ENCODE measurements at regions not wholly inside any gene's neighbourhood (a gene's known extent, or its start where the extent isn't known, plus 50 kb on each side); places are given as distances from the start of the nearest gene placed in this dataset.

DNA sequence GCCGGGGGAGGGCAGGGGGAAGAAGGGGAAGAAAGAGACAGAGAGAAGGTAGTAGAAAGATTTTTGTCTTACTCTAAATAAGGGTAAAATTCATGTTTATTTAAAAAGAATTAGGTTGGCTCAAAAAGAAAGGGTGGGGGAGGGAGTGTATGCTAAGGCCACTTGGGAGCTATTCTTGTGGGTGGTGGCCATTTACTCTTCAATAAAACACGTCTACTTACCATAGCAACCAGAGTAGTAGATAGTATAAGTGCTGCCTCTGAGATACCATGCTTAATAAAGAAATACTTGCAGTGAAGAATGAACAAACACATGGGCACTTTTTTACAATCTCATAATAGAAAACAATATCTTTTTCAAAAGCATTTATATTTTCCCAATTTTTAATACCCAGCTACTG is 538.1 kb upstream of the PTBP2 start:
- Histone ChIP-seq H3K4me1 (ENCODE audit: control insufficient read depth in 1 of 2, insufficient read depth in 2 of 2, low read depth in 1 of 2, low read length in 1 of 2) (no peaks in the 10 kb centered on the region), H3K9ac (no peak overlapping the region), H3K79me2 (ENCODE audit: insufficient read depth) (no peaks in the 10 kb centered on the region), H3K9me3 (no peaks in the 10 kb centered on the region), H3K4me3 (ENCODE audit: low read depth in 2 of 2, low read length in 1 of 2) (no peak overlapping the region), H3K27ac (ENCODE audit: low read depth in 2 of 2, low read length in 1 of 2) (no peak overlapping the region), H2AFZ (ENCODE audit: low read depth) (no peak overlapping the region), H4K20me1 (ENCODE audit: insufficient read depth) (no peaks in the 10 kb centered on the region), H3K36me3 (replicated peaks in 1 of 2; ENCODE audit: control insufficient read depth in 1 of 2, insufficient read depth in 2 of 2, low read length in 1 of 2) (no peaks in the 10 kb centered on the region), H3F3A (replicated peaks; ENCODE audit: insufficient read depth) (no peaks in the 10 kb centered on the region), H3K9me2 (no peaks in the 10 kb centered on the region), H3K4me2 (no peak overlapping the region), H3K27me3 (ENCODE audit: insufficient read depth) (no peaks in the 10 kb centered on the region)
- TF ChIP-seq, protein P1, sequence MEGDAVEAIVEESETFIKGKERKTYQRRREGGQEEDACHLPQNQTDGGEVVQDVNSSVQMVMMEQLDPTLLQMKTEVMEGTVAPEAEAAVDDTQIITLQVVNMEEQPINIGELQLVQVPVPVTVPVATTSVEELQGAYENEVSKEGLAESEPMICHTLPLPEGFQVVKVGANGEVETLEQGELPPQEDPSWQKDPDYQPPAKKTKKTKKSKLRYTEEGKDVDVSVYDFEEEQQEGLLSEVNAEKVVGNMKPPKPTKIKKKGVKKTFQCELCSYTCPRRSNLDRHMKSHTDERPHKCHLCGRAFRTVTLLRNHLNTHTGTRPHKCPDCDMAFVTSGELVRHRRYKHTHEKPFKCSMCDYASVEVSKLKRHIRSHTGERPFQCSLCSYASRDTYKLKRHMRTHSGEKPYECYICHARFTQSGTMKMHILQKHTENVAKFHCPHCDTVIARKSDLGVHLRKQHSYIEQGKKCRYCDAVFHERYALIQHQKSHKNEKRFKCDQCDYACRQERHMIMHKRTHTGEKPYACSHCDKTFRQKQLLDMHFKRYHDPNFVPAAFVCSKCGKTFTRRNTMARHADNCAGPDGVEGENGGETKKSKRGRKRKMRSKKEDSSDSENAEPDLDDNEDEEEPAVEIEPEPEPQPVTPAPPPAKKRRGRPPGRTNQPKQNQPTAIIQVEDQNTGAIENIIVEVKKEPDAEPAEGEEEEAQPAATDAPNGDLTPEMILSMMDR (IDR thresholded peaks at IDR 0.05), result no peak
- TF ChIP-seq EZH2phosphoT487 (IDR thresholded peaks at IDR 0.05; ENCODE audit: borderline replicate concordance, low read depth), result no peak
- no peak for TF ChIP-seq MXI1 (IDR thresholded peaks at IDR 0.05; ENCODE audit: low read depth, low read length)
- no peak for TF ChIP-seq RAD21 (IDR thresholded peaks at IDR 0.05; ENCODE audit: low read length)
- TF ChIP-seq, protein P2, sequence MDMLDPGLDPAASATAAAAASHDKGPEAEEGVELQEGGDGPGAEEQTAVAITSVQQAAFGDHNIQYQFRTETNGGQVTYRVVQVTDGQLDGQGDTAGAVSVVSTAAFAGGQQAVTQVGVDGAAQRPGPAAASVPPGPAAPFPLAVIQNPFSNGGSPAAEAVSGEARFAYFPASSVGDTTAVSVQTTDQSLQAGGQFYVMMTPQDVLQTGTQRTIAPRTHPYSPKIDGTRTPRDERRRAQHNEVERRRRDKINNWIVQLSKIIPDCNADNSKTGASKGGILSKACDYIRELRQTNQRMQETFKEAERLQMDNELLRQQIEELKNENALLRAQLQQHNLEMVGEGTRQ (IDR thresholded peaks at IDR 0.05; ENCODE audit: borderline replicate concordance, low read depth, low read length), result no peak
- TF ChIP-seq, protein P3, sequence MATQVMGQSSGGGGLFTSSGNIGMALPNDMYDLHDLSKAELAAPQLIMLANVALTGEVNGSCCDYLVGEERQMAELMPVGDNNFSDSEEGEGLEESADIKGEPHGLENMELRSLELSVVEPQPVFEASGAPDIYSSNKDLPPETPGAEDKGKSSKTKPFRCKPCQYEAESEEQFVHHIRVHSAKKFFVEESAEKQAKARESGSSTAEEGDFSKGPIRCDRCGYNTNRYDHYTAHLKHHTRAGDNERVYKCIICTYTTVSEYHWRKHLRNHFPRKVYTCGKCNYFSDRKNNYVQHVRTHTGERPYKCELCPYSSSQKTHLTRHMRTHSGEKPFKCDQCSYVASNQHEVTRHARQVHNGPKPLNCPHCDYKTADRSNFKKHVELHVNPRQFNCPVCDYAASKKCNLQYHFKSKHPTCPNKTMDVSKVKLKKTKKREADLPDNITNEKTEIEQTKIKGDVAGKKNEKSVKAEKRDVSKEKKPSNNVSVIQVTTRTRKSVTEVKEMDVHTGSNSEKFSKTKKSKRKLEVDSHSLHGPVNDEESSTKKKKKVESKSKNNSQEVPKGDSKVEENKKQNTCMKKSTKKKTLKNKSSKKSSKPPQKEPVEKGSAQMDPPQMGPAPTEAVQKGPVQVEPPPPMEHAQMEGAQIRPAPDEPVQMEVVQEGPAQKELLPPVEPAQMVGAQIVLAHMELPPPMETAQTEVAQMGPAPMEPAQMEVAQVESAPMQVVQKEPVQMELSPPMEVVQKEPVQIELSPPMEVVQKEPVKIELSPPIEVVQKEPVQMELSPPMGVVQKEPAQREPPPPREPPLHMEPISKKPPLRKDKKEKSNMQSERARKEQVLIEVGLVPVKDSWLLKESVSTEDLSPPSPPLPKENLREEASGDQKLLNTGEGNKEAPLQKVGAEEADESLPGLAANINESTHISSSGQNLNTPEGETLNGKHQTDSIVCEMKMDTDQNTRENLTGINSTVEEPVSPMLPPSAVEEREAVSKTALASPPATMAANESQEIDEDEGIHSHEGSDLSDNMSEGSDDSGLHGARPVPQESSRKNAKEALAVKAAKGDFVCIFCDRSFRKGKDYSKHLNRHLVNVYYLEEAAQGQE (IDR thresholded peaks at IDR 0.05; ENCODE audit: low read depth, low read length), result no peak
- TF ChIP-seq RXRA (IDR thresholded peaks at IDR 0.05; ENCODE audit: borderline replicate concordance, low read depth), result no peak
- POLR2A ChIA-PET, result no interaction called here
- CTCF ChIA-PET, result interaction anchor here (1.1 to 1.8 kb wide), 2 partner anchors 9 to 11 kb away, joined by 3 to 5 read pairs; no protein-coding TSS in a partner anchor
- DNase-seq, result no peak
- 41% methylated on average over 2 of the region's 2 CpGs for WGBS (ENCODE audit: low lambda C conversion rate)

DNA sequence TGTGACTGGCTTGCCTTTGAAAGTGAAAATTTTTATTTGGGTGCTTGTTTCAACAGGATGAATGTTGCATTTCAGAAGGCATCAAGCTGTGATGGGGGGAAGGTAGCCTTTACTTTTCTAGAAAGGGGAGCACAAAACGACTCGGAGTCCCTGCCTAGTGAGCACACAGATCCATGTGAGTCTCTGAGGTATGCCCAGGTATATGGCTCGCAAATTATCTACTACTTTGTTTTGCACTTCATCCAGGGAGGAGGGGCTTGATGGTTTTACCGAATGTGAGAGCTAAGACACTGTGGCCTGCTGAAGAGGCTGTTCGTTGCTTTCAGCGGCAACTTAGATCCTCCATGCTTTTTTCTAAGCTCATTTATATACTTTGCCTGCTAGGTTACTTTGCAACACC is 537.7 kb upstream of the PTBP2 start:
- TF ChIP-seq RXRA (IDR thresholded peaks at IDR 0.05; ENCODE audit: borderline replicate concordance, low read depth) (no peak), FOXJ3 (CRISPR knock-in tag; IDR thresholded peaks at IDR 0.05) (no peak), MEF2A (IDR thresholded peaks at IDR 0.05; ENCODE audit: borderline replicate concordance, low read depth) (no peak), EP300 (IDR thresholded peaks at IDR 0.05; ENCODE audit: borderline replicate concordance in 1 of 2, low read depth in 1 of 2, low read length in 1 of 2) (no peak), GABPA (IDR thresholded peaks at IDR 0.05; ENCODE audit: low read depth) (no peak), TCF12 (IDR thresholded peaks at IDR 0.05) (no peak), FOXM1 (IDR thresholded peaks at IDR 0.05; ENCODE audit: low read depth) (no peak), RAD21 (IDR thresholded peaks at IDR 0.05; ENCODE audit: low read length) (no peak)
- TF ChIP-seq, protein P4, sequence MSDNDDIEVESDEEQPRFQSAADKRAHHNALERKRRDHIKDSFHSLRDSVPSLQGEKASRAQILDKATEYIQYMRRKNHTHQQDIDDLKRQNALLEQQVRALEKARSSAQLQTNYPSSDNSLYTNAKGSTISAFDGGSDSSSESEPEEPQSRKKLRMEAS (IDR thresholded peaks at IDR 0.05; ENCODE audit: low read depth), result no peak
- TF ChIP-seq, protein P5, sequence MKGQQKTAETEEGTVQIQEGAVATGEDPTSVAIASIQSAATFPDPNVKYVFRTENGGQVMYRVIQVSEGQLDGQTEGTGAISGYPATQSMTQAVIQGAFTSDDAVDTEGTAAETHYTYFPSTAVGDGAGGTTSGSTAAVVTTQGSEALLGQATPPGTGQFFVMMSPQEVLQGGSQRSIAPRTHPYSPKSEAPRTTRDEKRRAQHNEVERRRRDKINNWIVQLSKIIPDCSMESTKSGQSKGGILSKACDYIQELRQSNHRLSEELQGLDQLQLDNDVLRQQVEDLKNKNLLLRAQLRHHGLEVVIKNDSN (IDR thresholded peaks at IDR 0.05; ENCODE audit: borderline replicate concordance, low read depth), result no peak
- TF ChIP-seq, protein P6, sequence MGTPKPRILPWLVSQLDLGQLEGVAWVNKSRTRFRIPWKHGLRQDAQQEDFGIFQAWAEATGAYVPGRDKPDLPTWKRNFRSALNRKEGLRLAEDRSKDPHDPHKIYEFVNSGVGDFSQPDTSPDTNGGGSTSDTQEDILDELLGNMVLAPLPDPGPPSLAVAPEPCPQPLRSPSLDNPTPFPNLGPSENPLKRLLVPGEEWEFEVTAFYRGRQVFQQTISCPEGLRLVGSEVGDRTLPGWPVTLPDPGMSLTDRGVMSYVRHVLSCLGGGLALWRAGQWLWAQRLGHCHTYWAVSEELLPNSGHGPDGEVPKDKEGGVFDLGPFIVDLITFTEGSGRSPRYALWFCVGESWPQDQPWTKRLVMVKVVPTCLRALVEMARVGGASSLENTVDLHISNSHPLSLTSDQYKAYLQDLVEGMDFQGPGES (IDR thresholded peaks at IDR 0.05; ENCODE audit: low read depth, low read length), result no peak
- Histone ChIP-seq H4K20me1 (ENCODE audit: insufficient read depth) (no peaks in the 10 kb centered on the region), H3K9me3 (no peaks in the 10 kb centered on the region), H2AFZ (ENCODE audit: low read depth) (no peak overlapping the region), H3K4me2 (no peak overlapping the region), H3K9ac (no peak overlapping the region), H3F3A (replicated peaks; ENCODE audit: insufficient read depth) (no peaks in the 10 kb centered on the region), H3K9me2 (no peaks in the 10 kb centered on the region), H3K4me1 (ENCODE audit: control insufficient read depth in 1 of 2, insufficient read depth in 2 of 2, low read depth in 1 of 2, low read length in 1 of 2) (no peaks in the 10 kb centered on the region), H3K36me3 (replicated peaks in 1 of 2; ENCODE audit: control insufficient read depth in 1 of 2, insufficient read depth in 2 of 2, low read length in 1 of 2) (no peaks in the 10 kb centered on the region), H3K27me3 (ENCODE audit: insufficient read depth) (no peaks in the 10 kb centered on the region), H3K27ac (ENCODE audit: low read depth in 2 of 2, low read length in 1 of 2) (no peak overlapping the region), H3K4me3 (ENCODE audit: low read depth in 2 of 2, low read length in 1 of 2) (no peak overlapping the region), H3K79me2 (ENCODE audit: insufficient read depth) (no peaks in the 10 kb centered on the region)
- 49% methylated on average over 6 of the region's 6 CpGs for WGBS (ENCODE audit: low lambda C conversion rate)
- ChIA-PET POLR2A (no interaction called here), CTCF (interaction anchor here (1.1 to 1.8 kb wide), 2 partner anchors 9 to 11 kb away, joined by 3 to 5 read pairs; no protein-coding TSS in a partner anchor)
- no peak for DNase-seq

Measured in SK-N-SH (cell line).